Trophoblast cell (in vitro differentiated cells and primary cell): ENCODE measurements at regions not wholly inside any gene's neighbourhood (a gene's known extent, or its start where the extent isn't known, plus 50 kb on each side); places are given as distances from the start of the nearest gene placed in this dataset.

Source experiments
- DNase-seq, 2 donors: peaks; one replicate each; pipeline ENCODE4 v3.0.0-alpha.2; 2016
- H2AFZ ChIP-seq: 2 replicates; pipeline ENCODE4 v1.6.1; 2013; ENCODE audit warnings: low read length, moderate library complexity, mild to moderate bottlenecking; ENCODE audit not compliant: insufficient read depth, poor library complexity
- H2AK5ac ChIP-seq: 2 replicates; pipeline ENCODE4 v1.6.1; 2013; ENCODE audit warnings: mild to moderate bottlenecking, low read length
- H2BK120ac ChIP-seq: 2 replicates; pipeline ENCODE4 v1.6.1; 2013; ENCODE audit warnings: low read length, mild to moderate bottlenecking, moderate library complexity; ENCODE audit not compliant: insufficient read depth, poor library complexity
- H2BK12ac ChIP-seq: 2 replicates; pipeline ENCODE4 v1.6.1; 2013; ENCODE audit warnings: mild to moderate bottlenecking, low read length, moderate library complexity
- H2BK5ac ChIP-seq: 2 replicates; pipeline ENCODE4 v1.6.1; 2013; ENCODE audit warnings: low read length, low read depth, moderate library complexity, mild to moderate bottlenecking; ENCODE audit not compliant: poor library complexity
- H3K14ac ChIP-seq: 2 replicates; pipeline ENCODE4 v1.6.1; 2013; ENCODE audit warnings: mild to moderate bottlenecking, low read length
- H3K18ac ChIP-seq: 2 replicates; pipeline ENCODE4 v1.6.1; 2013; ENCODE audit warnings: mild to moderate bottlenecking, low read length
- H3K23ac ChIP-seq: 2 replicates; pipeline ENCODE4 v1.6.1; 2013; ENCODE audit warnings: low read length
- H3K27ac ChIP-seq: 2 replicates; pipeline ENCODE4 v1.5.1; 2013; ENCODE audit warnings: low read depth, mild to moderate bottlenecking, inconsistent platforms, low read length, moderate library complexity
- H3K27me3 ChIP-seq: 2 replicates; pipeline ENCODE4 v1.6.1; 2013; ENCODE audit warnings: inconsistent platforms, mild to moderate bottlenecking, low read length, moderate library complexity; ENCODE audit not compliant: insufficient read depth
- H3K36me3 ChIP-seq, 2 experiments: 1 replicate in 1 of 2; 2 replicates in 1 of 2; pipeline ENCODE4 v1.6.1; 2013; ENCODE audit warnings: low read length in 2 of 2, mild to moderate bottlenecking in 2 of 2, moderate library complexity in 1 of 2; ENCODE audit not compliant: insufficient read depth in 2 of 2, control insufficient read depth in 1 of 2
- H3K4ac ChIP-seq: 2 replicates; pipeline ENCODE4 v1.6.1; 2013; ENCODE audit warnings: low read depth, mild to moderate bottlenecking, low read length, moderate library complexity
- H3K4me1 ChIP-seq, 2 experiments: 1 replicate in 1 of 2; 2 replicates in 1 of 2; pipeline ENCODE4 v1.6.1; 2013; ENCODE audit warnings: low read length in 2 of 2, mild to moderate bottlenecking in 2 of 2, moderate library complexity in 1 of 2; ENCODE audit not compliant: insufficient read depth in 2 of 2, control insufficient read depth in 1 of 2
- H3K4me2 ChIP-seq: 2 replicates; pipeline ENCODE4 v1.6.1; 2013; ENCODE audit warnings: inconsistent platforms, mild to moderate bottlenecking, low read length, moderate library complexity
- H3K4me3 ChIP-seq: 2 replicates; pipeline ENCODE4 v1.5.1; 2013; ENCODE audit warnings: mild to moderate bottlenecking, low read depth, low read length, inconsistent platforms
- H3K79me1 ChIP-seq: one replicate; pipeline ENCODE4 v1.6.1; 2013; ENCODE audit warnings: low read length
- H3K79me2 ChIP-seq: 2 replicates; pipeline ENCODE4 v1.6.1; 2013; ENCODE audit warnings: low read length, mild to moderate bottlenecking; ENCODE audit not compliant: control insufficient read depth, insufficient read depth, poor library complexity
- H3K9ac ChIP-seq: 2 replicates; pipeline ENCODE4 v1.6.1; 2013; ENCODE audit warnings: mild to moderate bottlenecking, low read length
- H3K9me3 ChIP-seq: 2 replicates; pipeline ENCODE4 v1.6.1; 2013; ENCODE audit warnings: low read depth, mild to moderate bottlenecking, control low read depth, inconsistent platforms, low read length; ENCODE audit not compliant: insufficient read depth
- H4K12ac ChIP-seq: 2 replicates; pipeline ENCODE4 v1.6.1; 2013; ENCODE audit warnings: low read depth, mild to moderate bottlenecking, low read length, moderate library complexity
- H4K8ac ChIP-seq: 2 replicates; pipeline ENCODE4 v1.6.1; 2013; ENCODE audit warnings: low read depth, mild to moderate bottlenecking, low read length, moderate library complexity
- H4K91ac ChIP-seq: one replicate; pipeline ENCODE4 v1.6.1; 2013; ENCODE audit warnings: low read depth, mild to moderate bottlenecking, low read length, moderate library complexity
- WGBS: extraction: QIAGEN DNeasy Blood & Tissue Kit; methylation state at CpG from one replicate; pipeline ENCODE4 v1.1.7; 2013; ENCODE audit warnings: missing lambda C conversion rate; ENCODE audit not compliant: insufficient read length, insufficient coverage; ENCODE audit errors: extremely low coverage; 5-methylcytosine and 5-hydroxymethylcytosine counted together

DNA sequence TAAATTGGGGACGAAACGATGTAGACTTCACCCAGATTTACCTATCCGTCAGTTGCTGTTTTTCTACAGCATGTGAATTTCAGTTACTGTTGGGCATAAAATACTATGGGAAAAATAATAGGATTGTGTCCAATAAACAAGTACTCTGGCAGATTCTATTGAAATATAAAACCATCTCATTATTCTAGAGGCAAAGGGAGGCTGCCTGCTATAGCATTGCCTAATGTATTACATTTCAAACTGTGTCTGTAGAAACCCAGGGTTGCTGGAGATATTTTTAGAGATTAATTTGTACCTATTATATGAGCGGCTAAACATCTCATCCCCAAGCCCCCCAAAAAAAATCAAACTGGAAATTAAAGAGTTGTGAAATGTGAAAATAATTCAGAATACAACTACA, 159.6 kb upstream of the IL12A start:
- Histone ChIP-seq H4K12ac (no peak overlapping the region), H3K4ac (no peak overlapping the region), H2BK12ac (no peak overlapping the region), H3K23ac (no peak overlapping the region), H3K4me1 (peaks cover 5 to 9% of the 10 kb centered on the region in 2 experiments), H2AK5ac (no peak overlapping the region), H3K27me3 (no peaks in the 10 kb centered on the region), H3K18ac (no peak overlapping the region), H2BK120ac (no peak overlapping the region), H3K14ac (no peak overlapping the region), H4K91ac (no peak overlapping the region), H2BK5ac (no peak overlapping the region), H3K79me1 (peaks cover 10% of the 10 kb centered on the region), H3K27ac (no peak overlapping the region), H3K9me3 (no peaks in the 10 kb centered on the region), H3K79me2 (no peaks in the 10 kb centered on the region), H3K36me3 (no peaks in the 10 kb centered on the region), H4K8ac (no peak overlapping the region), H2AFZ (no peak overlapping the region), H3K4me3 (no peak overlapping the region), H3K4me2 (no peak overlapping the region), H3K9ac (no peak overlapping the region)
- no peak for DNase-seq
- WGBS: no CpG with 5 or more reads among the region's 4 CpGs

DNA sequence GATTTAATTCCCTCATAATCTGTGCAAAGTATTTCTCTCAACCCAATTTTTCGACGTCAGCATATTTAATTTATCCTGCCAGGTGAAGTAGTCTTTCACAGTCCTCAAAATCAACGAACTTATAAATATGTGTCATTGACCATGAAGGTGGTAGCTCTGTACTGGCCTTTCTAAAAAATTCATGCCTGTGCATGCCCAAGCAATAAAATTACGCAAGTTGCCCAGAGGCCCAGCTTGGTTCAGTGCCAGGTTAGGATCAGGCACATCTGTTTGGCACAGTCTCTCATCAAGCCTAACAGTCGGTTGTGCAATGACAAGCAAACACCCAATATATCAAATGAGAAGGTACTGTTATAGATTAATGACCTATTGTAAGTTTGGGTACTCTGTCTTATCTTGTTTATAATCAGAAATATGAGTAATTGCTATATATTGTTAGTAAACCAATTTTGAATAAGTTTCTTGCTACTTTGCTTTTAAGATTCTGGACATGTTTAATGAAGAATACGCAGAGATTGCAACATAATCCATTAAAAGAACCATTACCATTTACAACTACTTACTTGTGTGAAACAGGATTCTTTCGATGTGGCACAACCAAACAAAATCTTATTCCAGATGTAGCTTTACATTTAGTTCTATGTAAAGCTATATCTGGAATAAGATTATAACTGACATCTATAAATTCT, 159.0 kb upstream of the IL12A start:
- Histone ChIP-seq H3K9ac (no peak overlapping the region), H3K9me3 (no peaks in the 10 kb centered on the region), H4K8ac (no peak overlapping the region), H3K18ac (no peak overlapping the region), H4K91ac (no peak overlapping the region), H3K79me2 (no peaks in the 10 kb centered on the region), H3K23ac (no peak overlapping the region), H3K4me1 (peaks cover 5 to 9% of the 10 kb centered on the region in 2 experiments), H2BK5ac (no peak overlapping the region), H2AFZ (no peak overlapping the region), H2BK120ac (no peak overlapping the region), H3K14ac (no peak overlapping the region), H4K12ac (no peak overlapping the region), H3K4ac (no peak overlapping the region), H3K4me3 (no peak overlapping the region), H3K36me3 (no peaks in the 10 kb centered on the region), H3K4me2 (no peak overlapping the region), H3K79me1 (peaks cover 10% of the 10 kb centered on the region), H2AK5ac (no peak overlapping the region), H3K27ac (no peak overlapping the region), H2BK12ac (no peak overlapping the region), H3K27me3 (no peaks in the 10 kb centered on the region)
- DNase-seq: no peak
- no CpG with 5 or more reads among the region's 7 CpGs for WGBS

DNA sequence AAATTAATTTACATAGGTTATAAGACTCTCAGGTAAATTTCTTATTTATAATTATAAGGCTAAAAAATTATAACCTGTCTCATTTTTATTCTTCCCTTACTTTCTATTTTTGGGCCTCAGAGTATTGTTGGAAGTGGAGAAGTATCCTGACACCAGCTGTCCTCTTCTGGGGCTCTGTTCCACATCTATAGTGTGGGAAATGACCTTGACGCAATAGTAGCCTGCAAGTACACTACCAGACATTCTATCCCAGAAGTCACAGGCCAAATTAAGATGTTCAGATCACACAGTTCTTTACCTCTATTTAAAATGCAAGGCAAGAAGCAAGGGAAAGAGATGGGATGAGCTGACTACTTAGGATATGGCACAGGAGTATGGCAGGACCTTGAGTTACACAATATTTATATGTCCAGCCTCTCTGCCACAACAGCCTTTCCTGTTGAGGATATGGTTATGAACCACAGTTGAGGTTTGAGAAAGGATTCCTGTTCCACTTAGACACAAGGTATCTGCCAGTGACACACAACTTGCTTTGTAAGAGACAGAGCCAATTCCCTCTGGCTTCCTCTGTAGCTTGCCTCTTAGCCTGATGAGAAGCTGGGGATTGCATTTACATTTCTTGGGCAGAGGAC, 158.0 kb upstream of the IL12A start:
- no CpG with 5 or more reads among the region's 1 CpG for WGBS

DNA sequence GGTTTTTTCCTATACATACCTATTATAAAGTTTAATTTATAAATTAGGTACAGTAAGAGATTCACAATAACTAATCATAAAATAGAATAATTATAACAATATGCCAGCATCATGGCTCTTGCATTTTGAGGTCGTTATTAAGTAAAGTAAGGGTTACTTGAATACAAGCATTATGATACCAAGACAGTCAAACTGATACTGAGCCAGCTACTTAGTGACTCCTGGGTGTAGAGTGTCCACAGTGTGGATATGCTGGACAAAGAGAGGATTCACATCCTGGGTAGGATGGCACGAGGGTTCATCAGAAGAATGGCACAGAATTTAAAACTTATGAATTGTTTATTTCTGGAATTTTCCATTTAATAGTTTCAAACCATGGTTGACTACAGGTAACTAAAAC, 157.2 kb upstream of the IL12A start:
- H2BK12ac ChIP-seq: no peak overlapping the region
- no peak overlapping the region for H3K4ac ChIP-seq
- no peak for DNase-seq
- H2BK5ac ChIP-seq: no peak overlapping the region
- no peak overlapping the region for H3K23ac ChIP-seq
- H3K9ac ChIP-seq: no peak overlapping the region
- no peak overlapping the region for H3K4me3 ChIP-seq
- peaks cover 0 to 4% of the 10 kb centered on the region in 2 experiments for H3K4me1 ChIP-seq
- no peak overlapping the region for H3K18ac ChIP-seq
- no peak overlapping the region for H4K8ac ChIP-seq
- no peak overlapping the region for H4K12ac ChIP-seq
- no peaks in the 10 kb centered on the region for H3K9me3 ChIP-seq
- whole genome bisulfite sequencing: no CpG with 5 or more reads among the region's 2 CpGs
- H3K27me3 ChIP-seq: no peaks in the 10 kb centered on the region
- H3K14ac ChIP-seq: no peak overlapping the region
- H2AK5ac ChIP-seq: no peak overlapping the region
- no peaks in the 10 kb centered on the region for H3K36me3 ChIP-seq
- H2AFZ ChIP-seq: no peak overlapping the region
- peaks cover 1% of the 10 kb centered on the region for H3K79me1 ChIP-seq
- H4K91ac ChIP-seq: no peak overlapping the region
- H3K27ac ChIP-seq: no peak overlapping the region
- no peak overlapping the region for H2BK120ac ChIP-seq
- H3K79me2 ChIP-seq: no peaks in the 10 kb centered on the region
- no peak overlapping the region for H3K4me2 ChIP-seq

More for the DNA sequence above, 158.0 kb upstream of the IL12A start:
- Histone ChIP-seq H3K79me2 (no peaks in the 10 kb centered on the region), H4K12ac (no peak overlapping the region), H3K4ac (peak overlapping the region; percentile 19), H3K79me1 (peaks cover 4% of the 10 kb centered on the region), H2AK5ac (no peak overlapping the region), H3K9me3 (no peaks in the 10 kb centered on the region), H3K4me2 (no peak overlapping the region), H2BK120ac (no peak overlapping the region), H3K36me3 (no peaks in the 10 kb centered on the region), H4K8ac (no peak overlapping the region), H4K91ac (no peak overlapping the region), H2BK5ac (no peak overlapping the region), H3K9ac (no peak overlapping the region), H3K27me3 (no peaks in the 10 kb centered on the region), H3K18ac (no peak overlapping the region), H3K14ac (no peak overlapping the region), H3K27ac (no peak overlapping the region), H3K4me3 (no peak overlapping the region), H2AFZ (no peak overlapping the region), H2BK12ac (no peak overlapping the region), H3K23ac (no peak overlapping the region), H3K4me1 (peaks cover 0 to 4% of the 10 kb centered on the region in 2 experiments)
- DNase-seq: no peak
